MG63 (cell line): ENCODE measurements at regions not wholly inside any gene's neighbourhood (a gene's known extent, or its start where the extent isn't known, plus 50 kb on each side); places are given as distances from the start of the nearest gene placed in this dataset.

Experiments
- DNase-seq: peaks from one replicate; pipeline ENCODE4 v3.0.0-alpha.2; 2020
- H3K27me3 ChIP-seq: fragments of 250-450 bp; sonication (Bioruptor Pico); 2 replicates; pipeline ENCODE4 v1.5.1; 2020; ENCODE audit warnings: mild to moderate bottlenecking, moderate library complexity
- H3K36me3 ChIP-seq: fragments of 250-450 bp; sonication (Bioruptor Pico); 2 replicates; pipeline ENCODE4 v1.5.1; 2020; ENCODE audit warnings: mild to moderate bottlenecking, moderate library complexity
- H3K4me3 ChIP-seq: fragments of 250-450 bp; sonication (Bioruptor Pico); 2 replicates; pipeline ENCODE4 v1.5.1; 2020; ENCODE audit warnings: mild to moderate bottlenecking, moderate library complexity
- H3K9me3 ChIP-seq: fragments of 250-450 bp; sonication (Bioruptor Pico); 2 replicates; pipeline ENCODE4 v1.5.1; 2020; ENCODE audit warnings: mild to moderate bottlenecking, moderate library complexity

- H3K27me3 ChIP-seq, result no peaks in the 10 kb centered on the region
- DNase-seq, result no peak
- no peak overlapping the region for H3K4me3 ChIP-seq
- no peaks in the 10 kb centered on the region for H3K36me3 ChIP-seq
- H3K9me3 ChIP-seq, result no peaks in the 10 kb centered on the region
Measured at GRCh38 chr2:204255071-204255470, 290.2 kb upstream of the PARD3B start.

DNA sequence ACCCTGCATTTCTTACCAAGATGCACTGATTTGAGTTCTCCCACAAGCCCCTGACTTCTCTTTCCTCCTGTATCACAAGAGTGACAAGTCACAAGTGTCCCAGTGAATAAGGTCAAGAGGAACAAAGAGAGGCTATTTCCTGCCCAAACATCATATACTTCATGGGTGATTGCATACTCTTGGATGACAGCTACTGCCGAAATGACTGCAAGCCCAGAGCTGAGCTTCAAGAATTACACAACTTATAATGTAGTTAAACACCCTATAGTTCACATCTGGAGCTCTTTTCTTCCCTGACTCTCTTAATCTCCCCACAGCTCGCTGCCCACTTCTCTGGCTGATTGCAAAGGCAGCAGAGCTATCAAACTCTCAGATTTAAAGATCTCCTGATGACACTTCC is 289.7 kb upstream of the PARD3B start:
- Histone ChIP-seq H3K36me3 (no peaks in the 10 kb centered on the region), H3K27me3 (no peaks in the 10 kb centered on the region)
- DNase-seq, result no peak

GRCh38 chr2:204257781-204258180 is 287.5 kb upstream of the PARD3B start:
- Histone ChIP-seq H3K36me3 (no peaks in the 10 kb centered on the region), H3K4me3 (no peak overlapping the region), H3K9me3 (no peaks in the 10 kb centered on the region), H3K27me3 (no peaks in the 10 kb centered on the region)
- DNase-seq, result no peak

More for the DNA sequence above, 289.7 kb upstream of the PARD3B start:
- Histone ChIP-seq H3K9me3 (no peaks in the 10 kb centered on the region), H3K4me3 (no peak overlapping the region)

- Histone ChIP-seq H3K36me3 (no peaks in the 10 kb centered on the region), H3K27me3 (no peaks in the 10 kb centered on the region), H3K9me3 (no peaks in the 10 kb centered on the region), H3K4me3 (no peak overlapping the region)
- DNase-seq, result no peak
Measured at GRCh38 chr2:204258890-204259289, 286.4 kb upstream of the PARD3B start.

GRCh38 chr2:204260162-204260877 is 285.0 kb upstream of the PARD3B start:
- Histone ChIP-seq H3K27me3 (no peaks in the 10 kb centered on the region), H3K4me3 (no peak overlapping the region), H3K9me3 (no peaks in the 10 kb centered on the region), H3K36me3 (no peaks in the 10 kb centered on the region)
- DNase-seq, result peak; percentile 44

DNA sequence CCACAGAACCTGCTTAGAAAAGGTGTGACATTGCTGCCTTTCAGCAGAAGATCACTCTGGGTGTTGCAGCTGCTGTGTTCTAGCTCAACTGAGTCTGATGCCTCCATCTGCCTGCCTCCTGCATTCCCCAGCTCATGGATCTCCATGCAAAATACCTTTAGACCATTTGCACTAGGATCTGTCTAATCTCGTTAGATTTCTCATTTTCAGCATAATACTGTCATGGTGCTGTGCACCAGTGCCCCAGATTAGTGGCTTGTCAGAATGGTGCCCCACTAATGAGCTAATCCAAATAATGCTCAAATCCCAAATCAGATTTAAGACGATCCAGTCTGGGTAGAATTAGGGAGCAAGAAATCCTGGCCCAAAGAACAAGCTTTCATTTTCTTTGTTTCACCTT is 284.4 kb upstream of the PARD3B start:
- Histone ChIP-seq H3K27me3 (no peaks in the 10 kb centered on the region), H3K4me3 (no peak overlapping the region), H3K36me3 (no peaks in the 10 kb centered on the region), H3K9me3 (no peaks in the 10 kb centered on the region)
- DNase-seq, result no peak

GRCh38 chr2:204261846-204262245 is 283.4 kb upstream of the PARD3B start:
- no peaks in the 10 kb centered on the region for H3K36me3 ChIP-seq
- H3K9me3 ChIP-seq, result no peaks in the 10 kb centered on the region
- no peaks in the 10 kb centered on the region for H3K27me3 ChIP-seq
- H3K4me3 ChIP-seq, result no peak overlapping the region
- no peak for DNase-seq

GRCh38 chr2:204264085-204264553 is 281.2 kb upstream of the PARD3B start:
- H3K9me3 ChIP-seq, result no peaks in the 10 kb centered on the region
- no peaks in the 10 kb centered on the region for H3K27me3 ChIP-seq
- DNase-seq, result no peak
- no peaks in the 10 kb centered on the region for H3K36me3 ChIP-seq
- no peak overlapping the region for H3K4me3 ChIP-seq

GRCh38 chr2:204264621-204265140 is 280.6 kb upstream of the PARD3B start:
- DNase-seq, result no peak
- Histone ChIP-seq H3K36me3 (no peaks in the 10 kb centered on the region), H3K27me3 (no peaks in the 10 kb centered on the region), H3K4me3 (no peak overlapping the region), H3K9me3 (no peaks in the 10 kb centered on the region)

DNA sequence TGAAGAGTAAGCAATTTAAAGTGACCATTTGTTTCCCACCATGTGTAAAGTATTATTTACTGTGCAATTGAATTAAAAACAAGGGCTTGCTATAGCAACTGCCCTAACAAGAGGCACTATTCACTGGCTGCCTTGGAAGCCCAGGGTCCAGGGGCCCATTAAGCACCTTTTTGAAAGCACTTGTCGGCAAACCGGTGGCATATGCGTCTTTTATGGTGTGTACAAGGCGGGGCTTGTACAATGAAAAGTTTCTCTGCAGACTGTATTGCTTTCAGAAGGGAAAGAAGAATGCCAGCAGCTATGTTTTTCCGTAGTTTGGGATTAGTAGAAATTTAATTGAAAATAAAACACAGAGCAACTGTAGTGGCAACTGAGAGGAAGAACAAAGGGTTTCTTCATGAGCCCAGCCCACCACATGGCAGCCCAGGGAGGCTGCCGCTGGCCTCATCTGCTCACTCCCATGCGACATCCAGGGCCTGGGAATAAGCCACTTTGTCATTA is 279.5 kb upstream of the PARD3B start:
- Histone ChIP-seq H3K9me3 (peaks cover 10% of the 10 kb centered on the region), H3K36me3 (no peaks in the 10 kb centered on the region), H3K27me3 (no peaks in the 10 kb centered on the region), H3K4me3 (no peak overlapping the region)
- no peak for DNase-seq

- H3K27me3 ChIP-seq, result no peaks in the 10 kb centered on the region
- peaks cover 22% of the 10 kb centered on the region for H3K9me3 ChIP-seq
- no peak for DNase-seq
- no peaks in the 10 kb centered on the region for H3K36me3 ChIP-seq
- H3K4me3 ChIP-seq, result no peak overlapping the region
Measured at GRCh38 chr2:204268458-204268857, 276.8 kb upstream of the PARD3B start.

- Histone ChIP-seq H3K9me3 (peaks cover 22% of the 10 kb centered on the region), H3K27me3 (no peaks in the 10 kb centered on the region), H3K36me3 (no peaks in the 10 kb centered on the region), H3K4me3 (no peak overlapping the region)
- no peak for DNase-seq
Measured at GRCh38 chr2:204268971-204269370, 276.3 kb upstream of the PARD3B start.

DNA sequence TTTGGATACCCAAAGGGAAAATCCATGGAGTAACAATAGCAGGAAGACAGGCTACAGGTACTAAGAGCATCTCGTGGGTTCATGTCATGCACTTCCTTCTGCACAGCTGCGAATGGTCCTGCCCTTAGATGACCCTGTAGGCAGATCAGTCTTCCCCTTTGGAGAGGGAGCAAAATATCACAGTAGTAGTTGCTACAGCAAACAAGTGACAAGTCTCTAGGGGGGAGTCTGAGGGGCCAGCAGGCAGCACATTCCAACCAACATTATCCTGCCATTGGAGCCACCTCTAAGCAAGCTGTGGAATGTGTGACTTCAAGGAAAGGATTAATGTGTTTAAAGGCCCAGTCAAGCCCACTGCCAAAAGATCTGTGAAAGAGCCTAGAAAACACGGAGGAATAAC is 273.2 kb upstream of the PARD3B start:
- H3K9me3 ChIP-seq, result peaks cover 22% of the 10 kb centered on the region
- no peaks in the 10 kb centered on the region for H3K27me3 ChIP-seq
- H3K4me3 ChIP-seq, result no peak overlapping the region
- no peaks in the 10 kb centered on the region for H3K36me3 ChIP-seq
- no peak for DNase-seq

GRCh38 chr2:204272610-204273287 is 272.5 kb upstream of the PARD3B start:
- no peak for DNase-seq
- Histone ChIP-seq H3K27me3 (no peaks in the 10 kb centered on the region), H3K9me3 (peaks cover 22% of the 10 kb centered on the region), H3K4me3 (no peak overlapping the region), H3K36me3 (no peaks in the 10 kb centered on the region)

GRCh38 chr2:204274429-204274828 is 270.8 kb upstream of the PARD3B start:
- DNase-seq, result no peak
- H3K9me3 ChIP-seq, result peaks cover 22% of the 10 kb centered on the region
- H3K36me3 ChIP-seq, result no peaks in the 10 kb centered on the region
- no peaks in the 10 kb centered on the region for H3K27me3 ChIP-seq
- H3K4me3 ChIP-seq, result no peak overlapping the region

GRCh38 chr2:204274991-204275390 is 270.3 kb upstream of the PARD3B start:
- Histone ChIP-seq H3K27me3 (no peaks in the 10 kb centered on the region), H3K9me3 (peaks cover 19% of the 10 kb centered on the region), H3K4me3 (no peak overlapping the region), H3K36me3 (no peaks in the 10 kb centered on the region)
- DNase-seq, result no peak

DNA sequence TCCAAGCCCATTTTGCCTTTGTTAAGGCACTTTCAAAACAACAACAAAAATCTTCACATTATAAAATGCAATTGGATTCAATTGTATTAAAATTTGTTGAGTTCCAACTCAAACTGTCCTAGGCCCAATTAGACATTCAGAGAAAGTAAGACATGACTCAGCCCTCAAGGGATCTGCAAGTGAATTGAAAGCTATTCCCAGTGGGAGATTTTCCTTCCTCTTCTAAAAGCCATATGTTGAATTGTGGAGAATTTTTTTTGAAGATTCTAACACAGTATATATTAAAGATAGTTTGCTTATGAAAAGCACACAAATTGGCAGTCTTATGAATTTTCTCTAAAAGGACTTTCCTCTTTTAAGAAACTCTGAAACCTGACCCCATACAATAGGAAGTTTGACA is 268.0 kb upstream of the PARD3B start:
- Histone ChIP-seq H3K9me3 (no peaks in the 10 kb centered on the region), H3K36me3 (no peaks in the 10 kb centered on the region), H3K4me3 (no peak overlapping the region), H3K27me3 (no peaks in the 10 kb centered on the region)
- DNase-seq, result no peak

DNA sequence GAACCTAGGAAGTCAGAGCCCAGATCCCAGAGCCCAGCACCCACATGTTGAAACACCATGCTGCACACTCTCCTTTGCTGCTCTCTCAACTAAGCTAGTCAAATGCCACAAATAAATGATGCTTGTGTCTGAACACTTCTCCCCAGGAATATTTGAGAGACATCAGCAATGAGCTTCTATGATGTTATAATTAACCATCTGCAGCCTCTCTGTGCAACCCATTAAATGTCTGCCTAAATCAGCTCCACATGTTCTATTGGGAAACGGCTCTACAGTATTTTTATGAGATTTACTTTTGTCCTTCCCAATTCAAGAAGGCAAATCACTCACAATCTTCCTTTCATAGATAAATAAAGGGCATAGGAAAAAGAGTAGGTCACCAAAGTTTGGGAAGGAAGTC is 266.8 kb upstream of the PARD3B start:
- H3K4me3 ChIP-seq, result no peak overlapping the region
- no peaks in the 10 kb centered on the region for H3K9me3 ChIP-seq
- no peaks in the 10 kb centered on the region for H3K36me3 ChIP-seq
- H3K27me3 ChIP-seq, result no peaks in the 10 kb centered on the region
- DNase-seq, result no peak
